Panc1 (cell line): ENCODE measurements at regions not wholly inside any gene's neighbourhood (a gene's known extent, or its start where the extent isn't known, plus 50 kb on each side); places are given as distances from the start of the nearest gene placed in this dataset.

ENCODE experiments used
- CTCF ChIP-seq: fragments of 450-650 bp; IDR thresholded peaks from 2 replicates; pipeline ENCODE4 v1.5.1; 2017; ENCODE audit warnings: mild to moderate bottlenecking
- POLR2AphosphoS5 ChIP-seq: IDR thresholded peaks from 2 replicates; pipeline ENCODE4 v1.6.1; 2012; ENCODE audit warnings: mild to moderate bottlenecking, low read depth, low read length, moderate library complexity
- REST ChIP-seq, 2 experiments: IDR thresholded peaks; 2 replicates each; pipeline ENCODE4 v1.6.1; 2011 to 2012; ENCODE audit warnings: low read depth in 2 of 2, control low read depth in 1 of 2, low read length in 1 of 2, mild to moderate bottlenecking in 1 of 2, moderate library complexity in 1 of 2; ENCODE audit not compliant: insufficient read depth in 1 of 2
- SIN3A ChIP-seq: IDR thresholded peaks from 2 replicates; pipeline ENCODE4 v1.6.1; 2012; ENCODE audit warnings: low read depth, mild to moderate bottlenecking, low read length, moderate library complexity, borderline replicate concordance; ENCODE audit not compliant: insufficient read depth
- TCF7L2 ChIP-seq: IDR thresholded peaks from 2 replicates; pipeline ENCODE4 v1.6.1; 2011; ENCODE audit warnings: mild to moderate bottlenecking, low read depth, low read length, inconsistent platforms

DNA sequence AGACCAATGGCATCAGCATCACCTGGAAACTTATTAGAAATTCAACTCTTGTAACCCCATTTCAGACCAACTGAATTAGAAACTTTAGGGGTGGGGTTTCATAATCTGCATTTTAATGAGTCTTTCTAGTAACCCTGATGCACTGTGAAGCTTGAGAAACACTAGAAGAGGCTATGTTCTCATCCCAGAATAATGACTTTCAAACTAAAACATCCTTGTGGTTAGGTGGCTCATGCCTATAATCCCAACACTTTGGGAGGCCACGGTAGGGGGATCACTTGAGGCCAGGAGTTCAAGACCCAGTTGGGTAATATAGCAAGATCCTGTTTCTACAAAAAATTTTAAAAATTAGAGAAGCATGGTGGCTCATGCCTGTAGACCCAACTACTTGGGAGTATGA, 402.4 kb downstream of the DLEU7 start:
- TF ChIP-seq CTCF: no peak
- no peak for TF ChIP-seq REST (IDR thresholded peaks at IDR 0.05; ENCODE audit: insufficient read depth in 1 of 2, low read depth in 2 of 2, low read length in 1 of 2)
- TF ChIP-seq POLR2AphosphoS5: no peak
- no peak for TF ChIP-seq TCF7L2
- no peak for TF ChIP-seq SIN3A
